ENCODE measurements at regions not wholly inside any gene's neighbourhood (a gene's known extent, or its start where the extent isn't known, plus 50 kb on each side); places are given as distances from the start of the nearest gene placed in this dataset.
A peak's percentile ranks its signal among the peaks of the same experiment; 100 is the strongest.
"Not testable (repeated sequence)": the region's sequence is repeated elsewhere in the genome, so short reads cannot be mapped to it uniquely, and the experiment has no call there.

GRCh38 chr15:79641841-79642240, 209.7 kb downstream of the MINAR1 start:
- no peak for TF ChIP-seq CTCF (IDR thresholded peaks at IDR 0.05)
- Mint-ChIP-seq H3K4me3 (no peak overlapping the region), H3K27me3 (ENCODE audit: low read depth, poor library complexity) (no peaks in the 10 kb centered on the region), H3K9me3 (peaks cover 29% of the 10 kb centered on the region), H3K27ac (no peak overlapping the region), H3K36me3 (ENCODE audit: low read depth) (no peaks in the 10 kb centered on the region), H3K4me1 (peaks cover 2% of the 10 kb centered on the region)
- no peak for DNase-seq

GRCh38 chr15:79643393-79643792, 211.3 kb downstream of the MINAR1 start:
- H3K36me3 Mint-ChIP-seq (ENCODE audit: low read depth), result no peaks in the 10 kb centered on the region
- H3K27me3 Mint-ChIP-seq (ENCODE audit: low read depth, poor library complexity), result no peaks in the 10 kb centered on the region
- H3K9me3 Mint-ChIP-seq, result peaks cover 31% of the 10 kb centered on the region
- no peak overlapping the region for H3K27ac Mint-ChIP-seq
- TF ChIP-seq CTCF (IDR thresholded peaks at IDR 0.05), result no peak
- no peak overlapping the region for H3K4me3 Mint-ChIP-seq
- DNase-seq, result no peak
- no peaks in the 10 kb centered on the region for H3K4me1 Mint-ChIP-seq

- no peak for TF ChIP-seq CTCF (IDR thresholded peaks at IDR 0.05)
- H3K27ac Mint-ChIP-seq, result peak overlapping the region; percentile 47
- no peaks in the 10 kb centered on the region for H3K36me3 Mint-ChIP-seq (ENCODE audit: low read depth)
- DNase-seq, result no peak
- no peaks in the 10 kb centered on the region for H3K4me1 Mint-ChIP-seq
- no peaks in the 10 kb centered on the region for H3K27me3 Mint-ChIP-seq (ENCODE audit: low read depth, poor library complexity)
- H3K9me3 Mint-ChIP-seq, result peaks cover 31% of the 10 kb centered on the region
- H3K4me3 Mint-ChIP-seq, result no peak overlapping the region
These were observed 212.0 kb downstream of the MINAR1 start for GRCh38 chr15:79644091-79644490.

GRCh38 chr15:79652972-79653371, 220.8 kb downstream of the MINAR1 start:
- not testable (repeated sequence) for DNase-seq; H3K4me1 Mint-ChIP-seq; H3K27ac Mint-ChIP-seq; H3K36me3 Mint-ChIP-seq (ENCODE audit: low read depth); H3K27me3 Mint-ChIP-seq (ENCODE audit: low read depth, poor library complexity); H3K4me3 Mint-ChIP-seq
- H3K9me3 Mint-ChIP-seq, result peaks cover 19% of the 10 kb centered on the region

- Mint-ChIP-seq H3K9me3 (peaks cover 19% of the 10 kb centered on the region), H3K36me3 (ENCODE audit: low read depth) (no peaks in the 10 kb centered on the region), H3K4me1 (no peaks in the 10 kb centered on the region), H3K27me3 (ENCODE audit: low read depth, poor library complexity) (peaks cover 3% of the 10 kb centered on the region), H3K27ac (no peak overlapping the region), H3K4me3 (no peak overlapping the region)
- no peak for DNase-seq
- TF ChIP-seq CTCF (IDR thresholded peaks at IDR 0.05), result no peak
These were observed 221.4 kb downstream of the MINAR1 start for GRCh38 chr15:79653533-79653932.

GRCh38 chr15:79656151-79657000, 224.2 kb downstream of the MINAR1 start:
- TF ChIP-seq CTCF (IDR thresholded peaks at IDR 0.05), result no peak
- no peak overlapping the region for H3K27ac Mint-ChIP-seq
- H3K4me1 Mint-ChIP-seq, result no peaks in the 10 kb centered on the region
- H3K9me3 Mint-ChIP-seq, result peaks cover 7% of the 10 kb centered on the region
- H3K27me3 Mint-ChIP-seq (ENCODE audit: low read depth, poor library complexity), result peaks cover 3% of the 10 kb centered on the region
- DNase-seq, result no peak
- no peaks in the 10 kb centered on the region for H3K36me3 Mint-ChIP-seq (ENCODE audit: low read depth)
- H3K4me3 Mint-ChIP-seq, result no peak overlapping the region

Data from nephron progenitor cell (in vitro differentiated cells).